Activated naive CD4-positive, alpha-beta T cell treated with anti-CD3 and anti-CD28 coated beads, Interleukin-2, amount 50 U/mL, for 24 hours (primary cell): ENCODE measurements at regions not wholly inside any gene's neighbourhood (a gene's known extent, or its start where the extent isn't known, plus 50 kb on each side); places are given as distances from the start of the nearest gene placed in this dataset.

Experiments
- H3K27ac Mint-ChIP-seq: one replicate; pipeline ENCODE4 v1.8.0; 2021; ENCODE audit warnings: mild to moderate bottlenecking, mixed read lengths
- H3K27me3 Mint-ChIP-seq: one replicate; pipeline ENCODE4 v1.8.0; 2021; ENCODE audit warnings: mixed read lengths
- H3K36me3 Mint-ChIP-seq: one replicate; pipeline ENCODE4 v1.8.0; 2021; ENCODE audit warnings: mixed read lengths
- H3K4me1 Mint-ChIP-seq: one replicate; pipeline ENCODE4 v1.8.0; 2021; ENCODE audit warnings: mixed read lengths
- H3K4me3 Mint-ChIP-seq: one replicate; pipeline ENCODE4 v1.8.0; 2021; ENCODE audit warnings: mild to moderate bottlenecking, mixed read lengths
- H3K9me3 Mint-ChIP-seq: one replicate; pipeline ENCODE4 v1.8.0; 2021; ENCODE audit warnings: mixed read lengths

DNA sequence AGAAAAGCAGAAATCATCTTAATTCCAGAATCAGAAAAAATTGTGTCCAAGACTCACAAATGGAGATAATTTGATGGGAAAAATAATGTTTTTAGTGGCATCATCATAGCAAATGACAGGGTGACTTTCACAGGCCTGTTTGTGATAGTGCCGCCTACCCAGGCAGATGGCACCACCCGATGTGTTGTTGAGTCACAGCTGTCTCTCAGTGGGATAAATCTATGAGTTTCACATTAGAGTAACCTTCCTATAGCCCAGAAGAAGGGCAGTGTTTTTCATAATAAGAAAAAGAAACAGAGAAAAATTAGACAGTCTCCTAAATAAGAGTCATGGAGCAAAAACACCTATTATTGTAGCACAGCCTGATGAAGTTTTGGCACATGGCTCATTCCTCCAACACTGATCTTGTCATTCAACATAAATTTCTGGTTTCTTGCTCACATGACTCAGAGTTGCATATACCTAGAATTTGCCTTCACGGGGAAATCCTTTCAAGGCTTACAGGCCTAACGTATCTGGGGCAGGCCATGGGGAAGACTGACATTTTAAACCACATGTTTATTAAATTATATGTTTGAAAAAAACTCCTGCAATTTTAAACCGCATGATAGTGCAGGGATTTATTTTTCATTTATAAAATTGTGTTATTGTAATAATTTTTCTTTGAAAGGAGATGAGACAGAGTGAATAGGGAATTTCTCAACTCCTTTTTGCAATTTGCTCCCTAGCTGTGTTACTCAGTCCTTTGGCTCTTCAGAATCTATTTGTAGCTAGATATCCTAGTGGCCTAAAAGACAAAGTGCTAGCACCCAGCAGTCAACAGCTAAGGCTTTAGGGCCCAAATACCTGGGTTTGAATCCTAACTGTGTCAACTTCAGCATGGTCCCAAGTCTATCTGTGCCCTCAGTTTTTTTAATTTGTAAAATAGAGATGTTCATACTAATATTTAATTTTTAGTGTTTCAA, 393.7 kb downstream of the NDFIP2 start:
- H3K36me3 Mint-ChIP-seq, result no peaks in the 10 kb centered on the region
- peaks cover 1% of the 10 kb centered on the region for H3K27me3 Mint-ChIP-seq
- H3K9me3 Mint-ChIP-seq, result no peaks in the 10 kb centered on the region
- H3K27ac Mint-ChIP-seq, result no peak overlapping the region
- no peak overlapping the region for H3K4me3 Mint-ChIP-seq
- no peaks in the 10 kb centered on the region for H3K4me1 Mint-ChIP-seq

DNA sequence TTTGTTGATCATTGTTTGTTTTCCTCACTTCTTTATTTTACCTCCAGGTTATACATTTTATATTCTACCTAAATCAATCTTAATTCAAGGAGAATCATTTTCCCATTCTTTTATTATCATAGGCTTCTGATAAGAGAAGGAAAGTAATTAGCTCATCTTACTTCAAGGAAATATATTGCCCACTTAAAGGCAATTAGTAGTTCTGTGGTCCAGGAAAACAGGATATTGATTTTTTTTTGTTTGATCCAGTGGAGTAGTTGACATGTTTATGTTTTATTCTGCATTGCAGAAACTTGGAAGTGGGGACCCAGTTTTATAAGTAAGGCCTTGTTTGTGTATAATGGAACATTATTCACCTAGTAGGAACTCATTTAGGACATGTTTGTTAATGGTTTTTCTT, 390.6 kb downstream of the NDFIP2 start:
- Mint-ChIP-seq H3K4me1 (no peaks in the 10 kb centered on the region), H3K9me3 (no peaks in the 10 kb centered on the region), H3K27me3 (peaks cover 1% of the 10 kb centered on the region), H3K36me3 (no peaks in the 10 kb centered on the region), H3K27ac (no peak overlapping the region), H3K4me3 (no peak overlapping the region)

DNA sequence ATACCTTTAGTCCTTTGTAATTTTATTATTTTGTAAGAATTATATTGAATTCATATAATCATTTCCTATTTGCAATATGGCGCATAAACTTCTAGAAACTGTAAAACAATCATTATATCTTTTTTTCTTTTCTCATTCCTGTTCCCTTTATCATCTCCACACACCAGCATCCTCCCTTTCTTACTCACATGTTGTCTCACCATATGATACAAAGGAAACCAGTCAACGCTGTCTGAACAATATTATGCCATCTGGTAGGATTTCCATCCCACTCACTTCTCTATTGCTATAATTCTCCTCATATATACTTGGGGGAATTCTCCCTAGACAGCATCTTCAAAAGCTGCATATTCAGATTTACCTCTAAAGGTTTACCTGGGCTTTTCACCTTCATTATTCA, 389.8 kb downstream of the NDFIP2 start:
- Mint-ChIP-seq H3K4me3 (no peak overlapping the region), H3K27me3 (peaks cover 1% of the 10 kb centered on the region), H3K36me3 (no peaks in the 10 kb centered on the region), H3K9me3 (no peaks in the 10 kb centered on the region), H3K4me1 (no peaks in the 10 kb centered on the region), H3K27ac (no peak overlapping the region)

DNA sequence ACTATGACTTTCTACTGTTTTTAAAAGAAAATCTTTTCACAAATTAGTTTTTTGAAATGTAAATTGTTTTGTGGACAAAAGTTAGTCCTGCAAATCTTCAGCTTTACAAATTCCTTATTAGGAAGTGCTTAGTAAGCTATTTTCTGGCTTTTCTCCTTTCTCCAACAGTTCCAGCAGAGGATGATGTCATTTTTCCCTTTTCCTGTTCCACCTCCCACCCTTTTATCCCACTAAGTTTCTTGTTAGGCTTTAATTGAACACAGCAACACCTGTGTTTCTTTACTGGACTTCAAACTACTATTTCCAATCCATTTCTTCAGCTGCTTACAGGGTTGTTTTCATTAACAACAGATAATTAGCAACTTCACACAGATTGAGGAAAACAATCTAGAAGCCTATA, 389.2 kb downstream of the NDFIP2 start:
- Mint-ChIP-seq H3K36me3 (no peaks in the 10 kb centered on the region), H3K4me3 (no peak overlapping the region), H3K9me3 (no peaks in the 10 kb centered on the region), H3K4me1 (no peaks in the 10 kb centered on the region), H3K27me3 (peaks cover 1% of the 10 kb centered on the region), H3K27ac (no peak overlapping the region)

DNA sequence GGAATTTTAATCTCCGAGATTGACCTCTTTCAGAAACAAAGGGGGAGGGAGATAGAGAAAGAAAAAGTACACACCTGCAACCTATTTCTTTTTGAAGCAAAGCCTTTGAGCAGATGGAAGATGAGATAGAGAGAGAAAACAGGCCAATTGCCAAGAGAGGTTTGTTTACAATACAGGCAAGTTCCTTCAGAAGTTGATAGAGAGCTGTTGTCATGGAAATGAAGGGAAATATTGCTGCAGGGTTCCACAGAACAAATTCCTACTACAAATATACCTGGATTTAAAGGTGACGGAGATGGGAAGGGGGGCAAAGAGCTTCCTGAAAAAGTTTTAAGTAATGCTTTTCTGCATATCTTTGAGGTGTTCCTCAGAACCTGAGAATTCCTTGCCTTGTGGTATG, 388.4 kb downstream of the NDFIP2 start:
- no peak overlapping the region for H3K4me3 Mint-ChIP-seq
- peaks cover 1% of the 10 kb centered on the region for H3K27me3 Mint-ChIP-seq
- no peaks in the 10 kb centered on the region for H3K9me3 Mint-ChIP-seq
- no peak overlapping the region for H3K27ac Mint-ChIP-seq
- H3K4me1 Mint-ChIP-seq, result no peaks in the 10 kb centered on the region
- H3K36me3 Mint-ChIP-seq, result no peaks in the 10 kb centered on the region

DNA sequence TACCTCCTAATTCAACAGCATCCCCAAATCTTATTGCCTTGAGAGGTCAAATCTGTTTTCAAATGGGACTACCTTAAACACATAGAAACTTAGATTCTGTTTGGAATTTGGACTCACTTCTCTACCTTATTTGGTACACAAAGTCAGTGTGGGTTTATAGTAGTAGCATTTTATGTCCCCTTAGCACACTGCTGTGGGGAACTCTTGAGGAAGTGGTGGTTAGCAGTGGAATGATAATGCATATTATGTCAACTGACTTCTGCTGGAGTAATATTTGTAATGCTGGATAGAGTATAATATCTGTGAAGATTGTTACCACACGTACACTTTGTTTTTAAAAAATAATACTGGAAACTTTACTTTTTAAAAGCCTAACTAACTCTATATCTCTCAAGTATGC, 386.3 kb downstream of the NDFIP2 start:
- Mint-ChIP-seq H3K36me3 (no peaks in the 10 kb centered on the region), H3K4me1 (no peaks in the 10 kb centered on the region), H3K27ac (no peak overlapping the region), H3K27me3 (peaks cover 1% of the 10 kb centered on the region), H3K9me3 (no peaks in the 10 kb centered on the region), H3K4me3 (no peak overlapping the region)

DNA sequence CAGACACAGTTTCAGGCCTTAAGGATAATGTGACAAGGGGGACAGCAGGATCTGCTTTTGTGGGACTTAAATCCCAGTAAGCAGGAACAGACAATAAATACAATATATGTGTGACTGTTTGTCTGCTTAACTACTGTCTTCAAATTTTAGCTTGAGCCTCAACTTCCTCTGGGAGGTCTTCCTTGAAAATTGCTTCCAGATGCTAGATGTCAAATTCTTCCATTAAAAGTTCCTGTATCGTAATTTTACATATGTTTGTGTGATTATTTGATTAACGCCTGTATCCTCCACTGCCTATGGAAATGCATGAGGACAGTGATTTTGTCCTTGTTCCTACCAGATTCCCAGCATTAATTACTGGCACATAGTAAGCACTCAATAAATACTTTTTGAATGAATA, 385.5 kb downstream of the NDFIP2 start:
- Mint-ChIP-seq H3K36me3 (no peaks in the 10 kb centered on the region), H3K27ac (no peak overlapping the region), H3K27me3 (peaks cover 1% of the 10 kb centered on the region), H3K4me3 (no peak overlapping the region), H3K4me1 (no peaks in the 10 kb centered on the region), H3K9me3 (no peaks in the 10 kb centered on the region)

DNA sequence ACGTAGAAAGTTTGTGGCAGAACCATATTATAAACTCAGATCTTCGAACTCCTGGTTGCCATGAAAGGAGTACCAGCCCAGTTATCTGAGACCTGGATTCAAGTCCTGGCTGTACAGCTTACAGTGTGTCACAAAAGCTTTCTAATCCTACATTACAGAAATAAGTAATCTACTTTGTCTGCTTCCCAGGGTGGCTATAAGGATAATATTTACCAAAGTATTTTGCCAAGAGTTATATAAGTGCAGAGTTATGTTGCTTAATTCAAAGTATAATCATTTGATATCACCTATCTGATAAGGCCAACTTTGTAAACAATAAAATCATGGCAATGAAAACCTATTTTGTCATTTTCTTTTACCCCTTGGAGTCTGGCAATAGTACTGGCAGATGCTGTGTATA, 381.6 kb downstream of the NDFIP2 start:
- no peaks in the 10 kb centered on the region for H3K27me3 Mint-ChIP-seq
- H3K4me3 Mint-ChIP-seq, result no peak overlapping the region
- no peaks in the 10 kb centered on the region for H3K36me3 Mint-ChIP-seq
- no peaks in the 10 kb centered on the region for H3K9me3 Mint-ChIP-seq
- no peaks in the 10 kb centered on the region for H3K4me1 Mint-ChIP-seq
- H3K27ac Mint-ChIP-seq, result no peak overlapping the region

DNA sequence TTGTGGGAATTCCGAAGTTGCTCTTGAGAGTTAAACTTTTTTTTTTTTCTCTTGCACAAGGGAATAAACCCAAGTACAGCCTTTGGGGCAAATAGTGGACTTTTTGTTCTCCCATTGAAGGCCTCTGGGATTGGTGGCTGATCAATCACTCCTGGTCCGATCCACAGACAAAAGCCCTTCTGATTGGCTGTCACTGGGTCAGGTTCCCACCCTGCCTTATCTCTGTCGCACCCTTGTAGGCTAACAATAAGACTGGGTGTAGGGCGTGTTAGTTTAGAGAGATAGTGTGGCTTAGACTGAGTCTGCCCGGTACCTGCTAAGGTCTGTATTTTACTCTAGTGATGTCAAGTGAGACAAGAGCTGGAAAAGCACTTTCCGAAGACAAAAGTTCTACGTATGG, 380.8 kb downstream of the NDFIP2 start:
- no peak overlapping the region for H3K4me3 Mint-ChIP-seq
- no peaks in the 10 kb centered on the region for H3K9me3 Mint-ChIP-seq
- no peaks in the 10 kb centered on the region for H3K27me3 Mint-ChIP-seq
- no peaks in the 10 kb centered on the region for H3K36me3 Mint-ChIP-seq
- no peaks in the 10 kb centered on the region for H3K4me1 Mint-ChIP-seq
- no peak overlapping the region for H3K27ac Mint-ChIP-seq

DNA sequence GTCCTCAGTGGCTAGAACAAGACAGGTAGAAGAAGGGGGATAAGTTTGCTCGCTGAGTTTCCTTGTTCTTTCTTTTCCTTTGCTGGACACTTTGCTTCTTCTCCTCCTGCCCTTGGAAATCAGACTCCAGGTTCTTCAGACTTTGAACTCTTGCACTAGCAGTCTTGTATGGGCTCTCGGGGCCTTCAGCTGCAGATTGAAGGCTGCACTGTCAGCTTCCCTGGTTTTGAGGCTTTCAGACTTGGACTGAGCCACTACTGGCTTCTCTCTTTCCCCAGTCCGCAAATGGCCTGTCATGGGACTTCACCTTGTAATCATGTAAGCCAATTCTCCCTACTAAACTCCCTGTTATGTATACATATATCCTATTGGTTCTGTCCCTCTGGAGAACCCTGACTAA, 379.8 kb downstream of the NDFIP2 start:
- Mint-ChIP-seq H3K27ac (no peak overlapping the region), H3K36me3 (no peaks in the 10 kb centered on the region), H3K4me1 (no peaks in the 10 kb centered on the region), H3K27me3 (no peaks in the 10 kb centered on the region), H3K9me3 (no peaks in the 10 kb centered on the region), H3K4me3 (no peak overlapping the region)

DNA sequence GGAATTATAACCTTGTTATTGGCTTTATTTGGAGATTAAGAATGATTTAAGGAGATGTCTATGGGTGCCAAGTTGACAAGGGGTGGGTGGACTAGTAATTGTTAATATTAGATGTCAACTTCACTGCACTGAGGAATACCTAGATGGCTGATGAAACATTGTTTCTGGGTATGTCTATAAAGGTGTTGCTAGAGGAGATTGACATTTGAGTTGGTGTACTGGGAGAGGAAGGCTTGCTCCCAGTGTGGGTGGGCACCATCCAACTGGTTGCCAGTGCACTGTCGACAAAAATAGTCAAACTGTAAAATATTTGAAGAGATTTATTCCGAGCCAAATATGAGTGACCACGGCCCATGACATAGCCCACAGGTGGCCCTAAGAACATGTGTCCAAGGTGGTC, 378.8 kb downstream of the NDFIP2 start:
- H3K9me3 Mint-ChIP-seq, result no peaks in the 10 kb centered on the region
- no peak overlapping the region for H3K27ac Mint-ChIP-seq
- H3K36me3 Mint-ChIP-seq, result no peaks in the 10 kb centered on the region
- H3K27me3 Mint-ChIP-seq, result no peaks in the 10 kb centered on the region
- no peaks in the 10 kb centered on the region for H3K4me1 Mint-ChIP-seq
- H3K4me3 Mint-ChIP-seq, result no peak overlapping the region

DNA sequence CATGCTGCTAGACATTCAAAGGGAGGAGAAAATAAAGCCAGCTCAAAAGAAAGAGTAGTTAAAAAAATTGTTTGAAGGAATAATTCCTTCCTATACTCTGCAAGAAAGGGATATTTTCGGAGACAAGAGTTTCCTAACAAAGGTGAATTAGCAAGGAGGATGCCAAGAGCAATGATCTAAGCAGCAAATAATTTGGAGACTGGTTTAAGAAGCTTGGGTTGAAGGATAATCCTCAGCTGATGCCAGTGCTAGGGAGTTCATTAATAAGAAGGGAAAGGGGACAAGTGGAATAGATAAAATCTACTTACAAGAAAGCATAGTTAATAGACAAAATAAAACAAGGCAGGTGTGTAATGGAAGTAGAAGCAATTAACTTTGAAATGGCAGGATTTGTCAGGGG, 372.3 kb downstream of the NDFIP2 start:
- no peaks in the 10 kb centered on the region for H3K4me1 Mint-ChIP-seq
- H3K4me3 Mint-ChIP-seq, result no peak overlapping the region
- H3K9me3 Mint-ChIP-seq, result no peaks in the 10 kb centered on the region
- no peaks in the 10 kb centered on the region for H3K27me3 Mint-ChIP-seq
- H3K27ac Mint-ChIP-seq, result no peak overlapping the region
- H3K36me3 Mint-ChIP-seq, result no peaks in the 10 kb centered on the region

DNA sequence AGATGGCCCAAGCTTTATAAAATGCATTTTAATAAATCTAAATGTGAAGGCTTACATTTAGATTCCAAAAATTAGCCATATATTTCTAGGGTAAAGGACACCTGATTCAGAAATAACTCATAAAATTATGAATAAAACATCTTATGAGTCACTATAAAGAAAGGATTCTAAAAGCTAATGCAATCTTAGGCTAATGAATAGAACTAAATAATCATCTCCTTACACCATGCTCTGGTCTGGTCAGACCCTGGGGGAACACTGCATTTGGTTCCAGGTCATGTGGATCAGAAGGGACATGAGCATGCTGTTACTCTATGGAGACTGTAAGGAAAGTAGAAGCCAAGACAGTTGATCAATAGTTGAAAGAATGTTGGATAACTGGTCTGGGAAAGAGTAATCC, 370.4 kb downstream of the NDFIP2 start:
- no peak overlapping the region for H3K4me3 Mint-ChIP-seq
- H3K27ac Mint-ChIP-seq, result no peak overlapping the region
- H3K36me3 Mint-ChIP-seq, result no peaks in the 10 kb centered on the region
- no peaks in the 10 kb centered on the region for H3K9me3 Mint-ChIP-seq
- H3K4me1 Mint-ChIP-seq, result no peaks in the 10 kb centered on the region
- H3K27me3 Mint-ChIP-seq, result no peaks in the 10 kb centered on the region

DNA sequence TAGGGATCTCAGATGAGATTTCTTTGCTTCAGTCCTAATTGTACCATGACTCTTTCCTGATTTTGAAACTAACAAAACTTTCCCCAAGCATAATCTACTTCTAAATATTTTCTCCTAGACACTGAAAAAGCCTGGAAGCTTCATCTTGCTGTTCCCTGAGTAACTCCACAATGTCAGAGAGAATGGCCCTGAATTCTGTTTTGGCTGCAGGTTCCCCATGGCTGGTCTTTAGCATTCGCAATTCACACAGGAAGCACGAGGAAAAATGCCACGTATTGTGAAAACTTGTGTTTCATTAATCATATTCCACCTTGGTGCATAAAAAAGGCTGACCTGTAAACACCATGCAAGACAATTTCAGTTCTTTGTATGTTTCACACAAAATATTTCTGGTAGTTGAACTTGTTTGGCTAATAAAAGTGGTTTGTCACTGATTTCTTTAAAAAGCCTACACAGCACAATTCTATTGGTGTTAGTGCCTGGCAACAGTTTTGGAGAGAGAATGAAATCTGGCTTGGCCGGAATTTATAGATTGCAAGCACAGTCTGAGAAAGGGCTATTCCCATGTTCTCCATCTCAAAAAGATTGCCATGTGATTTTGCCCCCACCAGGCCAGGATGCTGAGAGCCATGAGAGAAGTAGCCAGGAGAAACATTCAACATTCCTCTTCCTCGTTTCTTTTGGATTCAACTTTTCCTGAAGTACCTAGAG, 367.1 kb downstream of the NDFIP2 start:
- H3K27me3 Mint-ChIP-seq, result no peaks in the 10 kb centered on the region
- no peaks in the 10 kb centered on the region for H3K36me3 Mint-ChIP-seq
- H3K9me3 Mint-ChIP-seq, result no peaks in the 10 kb centered on the region
- H3K4me3 Mint-ChIP-seq, result no peak overlapping the region
- no peaks in the 10 kb centered on the region for H3K4me1 Mint-ChIP-seq
- H3K27ac Mint-ChIP-seq, result no peak overlapping the region

DNA sequence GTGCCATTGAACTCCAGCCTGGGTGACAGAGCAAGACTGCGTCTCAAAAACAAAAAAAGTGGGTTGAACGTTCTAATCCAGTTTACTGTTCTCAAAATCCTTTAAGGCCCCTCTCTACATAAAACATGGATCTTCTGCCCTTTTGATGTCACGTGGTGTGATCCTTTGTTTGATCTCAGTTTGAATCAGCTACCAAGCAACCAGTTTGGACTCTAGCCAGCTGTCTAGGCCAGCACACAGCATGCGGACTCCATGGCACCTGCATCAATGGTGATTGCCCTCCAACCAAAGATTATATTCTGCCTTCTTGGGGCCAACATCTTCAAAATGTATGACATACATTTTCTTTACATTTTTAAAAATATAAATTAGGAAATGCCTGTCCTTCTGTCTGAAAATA, 365.4 kb downstream of the NDFIP2 start:
- Mint-ChIP-seq H3K27ac (no peak overlapping the region), H3K27me3 (no peaks in the 10 kb centered on the region), H3K4me1 (no peaks in the 10 kb centered on the region), H3K9me3 (no peaks in the 10 kb centered on the region), H3K36me3 (no peaks in the 10 kb centered on the region), H3K4me3 (no peak overlapping the region)

DNA sequence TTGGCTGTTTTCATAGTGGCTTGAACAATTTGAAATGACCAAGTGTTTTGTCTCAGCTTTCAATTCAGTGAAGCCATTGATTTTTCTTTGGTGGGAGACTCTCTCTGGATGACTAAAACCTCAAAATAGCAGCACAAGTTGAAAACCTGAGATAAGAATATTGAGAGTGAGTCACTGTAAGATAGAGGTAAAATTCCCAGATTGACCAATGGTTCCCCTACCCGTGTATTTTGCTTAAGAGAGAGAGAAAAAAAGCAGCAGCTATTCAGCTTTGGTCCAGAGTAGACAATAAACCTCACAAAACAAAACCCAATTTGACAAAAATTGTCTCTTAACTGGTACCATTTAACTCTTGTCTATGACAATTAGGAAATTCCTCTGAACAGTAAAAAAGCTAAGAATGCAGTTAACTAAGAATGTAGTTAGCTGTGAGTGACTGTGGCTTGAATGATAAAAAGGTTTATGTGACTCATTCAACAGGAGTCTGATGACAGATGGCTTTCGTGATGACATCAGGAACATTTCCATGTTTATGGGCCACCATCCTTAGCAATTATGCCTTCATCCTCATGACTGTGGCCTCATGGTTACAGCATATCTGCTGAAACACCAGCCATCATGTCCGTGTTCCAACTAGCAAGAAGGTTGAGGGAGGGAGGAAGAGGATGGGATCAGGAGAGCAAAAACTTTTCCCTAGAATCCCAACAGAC, 356.9 kb downstream of the NDFIP2 start:
- H3K4me1 Mint-ChIP-seq, result no peaks in the 10 kb centered on the region
- H3K36me3 Mint-ChIP-seq, result no peaks in the 10 kb centered on the region
- no peak overlapping the region for H3K4me3 Mint-ChIP-seq
- H3K9me3 Mint-ChIP-seq, result peaks cover 4% of the 10 kb centered on the region
- no peaks in the 10 kb centered on the region for H3K27me3 Mint-ChIP-seq
- H3K27ac Mint-ChIP-seq, result no peak overlapping the region
